ENCODE measurements at regions not wholly inside any gene's neighbourhood (a gene's known extent, or its start where the extent isn't known, plus 50 kb on each side); places are given as distances from the start of the nearest gene placed in this dataset.
"Not testable (repeated sequence)": the region's sequence is repeated elsewhere in the genome, so short reads cannot be mapped to it uniquely, and the experiment has no call there.

- not testable (repeated sequence) for TF ChIP-seq CTCF (conservative IDR thresholded peaks at IDR 0.05; ENCODE audit: low read depth, low read length); SMC3 (IDR thresholded peaks at IDR 0.05; ENCODE audit: low read depth, low read length); RFX5 (IDR thresholded peaks at IDR 0.05; ENCODE audit: low read depth, low read length); RAD21 (IDR thresholded peaks at IDR 0.05; ENCODE audit: low read length); MAFK (IDR thresholded peaks at IDR 0.05; ENCODE audit: low read depth, low read length); USF2 (IDR thresholded peaks at IDR 0.05; ENCODE audit: low read depth, low read length); CEBPB (IDR thresholded peaks at IDR 0.05; ENCODE audit: low read depth, low read length); POLR2A (IDR thresholded peaks at IDR 0.05; ENCODE audit: low read depth, low read length)
Observed at GRCh38 chr6:25160134-25160533, 119.0 kb upstream of the CARMIL1 start.

Data from IMR-90 (cell line).